ENCODE measurements at regions not wholly inside any gene's neighbourhood (a gene's known extent, or its start where the extent isn't known, plus 50 kb on each side); places are given as distances from the start of the nearest gene placed in this dataset.

GRCh38 chr5:103445426-103446035, 117.1 kb downstream of the NUDT12 start:
- CTCF ChIA-PET = no interaction called here
- Histone ChIP-seq H3K9me3 (ENCODE audit: control insufficient read depth, insufficient read depth, low read depth, low read length) (no peaks in the 10 kb centered on the region), H3K36me3 (ENCODE audit: control insufficient read depth, insufficient read depth, low read length) (no peaks in the 10 kb centered on the region), H3K4me1 (ENCODE audit: control insufficient read depth, insufficient read depth, low read length) (no peaks in the 10 kb centered on the region), H3K27me3 (ENCODE audit: control insufficient read depth, insufficient read depth, low read length) (no peaks in the 10 kb centered on the region), H3K27ac (ENCODE audit: low read length) (no peak overlapping the region), H3K4me3 (ENCODE audit: low read depth in 2 of 2, low read length in 2 of 2) (no peak overlapping the region)
- POLR2A ChIA-PET = no interaction called here
- ATAC-seq (no peak), DNase-seq (ENCODE audit: low read depth, low spot score) (no peak)
- in situ Hi-C loops (cut with HindIII; ENCODE audit: low pct_unique_long_range_greater_than_20kb, low sequenced_read_pairs) = no loop called here
- intact Hi-C loops (cut with micrococcal nuclease; ENCODE audit: unreplicated experiment) = no loop called here
- TF ChIP-seq TCF7L2 (IDR thresholded peaks at IDR 0.05; ENCODE audit: low read depth, low read length) (no peak), REST (IDR thresholded peaks at IDR 0.05; ENCODE audit: insufficient read depth in 1 of 2, low read depth in 2 of 2, low read length in 1 of 2) (no peak), SIN3A (IDR thresholded peaks at IDR 0.05; ENCODE audit: borderline replicate concordance, insufficient read depth, low read depth, low read length) (no peak), CTCF (IDR thresholded peaks at IDR 0.05) (no peak), POLR2AphosphoS5 (IDR thresholded peaks at IDR 0.05; ENCODE audit: low read depth, low read length) (no peak)
- no TSS peak for BruUV-seq (replicated peaks)

- H3K9me3 ChIP-seq (ENCODE audit: control insufficient read depth, insufficient read depth, low read depth, low read length) = no peaks in the 10 kb centered on the region
- H3K27ac ChIP-seq (ENCODE audit: low read length) = no peak overlapping the region
- no peak for DNase-seq (ENCODE audit: low read depth, low spot score)
- H3K4me3 ChIP-seq (ENCODE audit: low read depth in 2 of 2, low read length in 2 of 2) = no peak overlapping the region
- ChIA-PET CTCF (no interaction called here), POLR2A (no interaction called here)
- intact Hi-C loops (cut with micrococcal nuclease; ENCODE audit: unreplicated experiment) (no loop called here), in situ Hi-C loops (cut with HindIII; ENCODE audit: low pct_unique_long_range_greater_than_20kb, low sequenced_read_pairs) (no loop called here)
- BruUV-seq (replicated peaks) = no TSS peak
- no peaks in the 10 kb centered on the region for H3K27me3 ChIP-seq (ENCODE audit: control insufficient read depth, insufficient read depth, low read length)
- no peaks in the 10 kb centered on the region for H3K36me3 ChIP-seq (ENCODE audit: control insufficient read depth, insufficient read depth, low read length)
- ATAC-seq = no peak
- no peaks in the 10 kb centered on the region for H3K4me1 ChIP-seq (ENCODE audit: control insufficient read depth, insufficient read depth, low read length)
- no peak for TF ChIP-seq REST (IDR thresholded peaks at IDR 0.05; ENCODE audit: insufficient read depth in 1 of 2, low read depth in 2 of 2, low read length in 1 of 2)
- no peak for TF ChIP-seq POLR2AphosphoS5 (IDR thresholded peaks at IDR 0.05; ENCODE audit: low read depth, low read length)
- TF ChIP-seq CTCF (IDR thresholded peaks at IDR 0.05) = no peak
- TF ChIP-seq TCF7L2 (IDR thresholded peaks at IDR 0.05; ENCODE audit: low read depth, low read length) = no peak
- no peak for TF ChIP-seq SIN3A (IDR thresholded peaks at IDR 0.05; ENCODE audit: borderline replicate concordance, insufficient read depth, low read depth, low read length)
These were observed 118.1 kb downstream of the NUDT12 start for GRCh38 chr5:103444333-103445038.

Measured in Panc1 (cell line).